ENCODE measurements at regions not wholly inside any gene's neighbourhood (a gene's known extent, or its start where the extent isn't known, plus 50 kb on each side); places are given as distances from the start of the nearest gene placed in this dataset.
"Not testable (repeated sequence)": the region's sequence is repeated elsewhere in the genome, so short reads cannot be mapped to it uniquely, and the experiment has no call there.

DNA sequence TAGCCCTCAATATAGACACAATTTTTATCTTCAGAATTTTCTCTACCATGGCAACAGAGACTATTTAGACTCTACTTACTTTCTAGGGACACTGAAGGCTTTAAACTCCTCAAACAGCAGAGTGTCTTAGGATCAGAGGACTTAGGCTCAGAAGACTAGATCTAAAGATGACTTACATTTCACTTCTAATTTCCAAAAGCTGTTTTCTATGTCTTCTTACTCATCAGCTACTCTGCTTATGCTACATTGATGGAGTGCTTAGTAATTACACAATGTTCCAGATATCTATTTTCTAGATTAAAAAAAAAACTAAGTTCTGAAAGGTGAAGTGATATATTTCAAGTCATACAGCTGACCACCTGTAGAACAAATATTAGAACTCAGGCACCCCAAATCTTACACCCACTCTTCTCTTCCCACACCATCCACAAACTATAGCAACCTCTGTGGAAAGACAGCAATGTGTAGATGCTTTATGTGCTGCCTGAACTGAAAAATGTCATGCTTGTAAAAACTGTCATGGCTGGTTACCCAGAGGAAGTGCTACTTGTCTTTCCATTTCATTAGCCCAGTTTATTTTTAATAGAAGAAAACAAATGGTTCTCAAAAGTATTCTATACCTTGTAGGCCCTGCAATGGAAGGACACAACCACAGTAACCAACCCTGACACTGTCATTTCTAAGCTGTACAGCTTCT lies 831.0 kb upstream of the ACVR2A start:
- H3K4me1 ChIP-seq (ENCODE audit: control insufficient read depth, insufficient read depth, low read length, unreplicated experiment) = no peaks in the 10 kb centered on the region
- no peak overlapping the region for H3K27ac ChIP-seq (ENCODE audit: low read depth, low read length)
- no peaks in the 10 kb centered on the region for H3K36me3 ChIP-seq (ENCODE audit: insufficient read depth, low read length)
- no peaks in the 10 kb centered on the region for H3K79me2 ChIP-seq (ENCODE audit: control insufficient read depth, insufficient read depth, low read length, unreplicated experiment)
- H3K27me3 ChIP-seq (ENCODE audit: insufficient read depth, low read length) = no peaks in the 10 kb centered on the region
- H3K4me3 ChIP-seq (ENCODE audit: low read depth, low read length) = no peak overlapping the region
- H2AFZ ChIP-seq (ENCODE audit: low read length, unreplicated experiment) = no peak overlapping the region

DNA sequence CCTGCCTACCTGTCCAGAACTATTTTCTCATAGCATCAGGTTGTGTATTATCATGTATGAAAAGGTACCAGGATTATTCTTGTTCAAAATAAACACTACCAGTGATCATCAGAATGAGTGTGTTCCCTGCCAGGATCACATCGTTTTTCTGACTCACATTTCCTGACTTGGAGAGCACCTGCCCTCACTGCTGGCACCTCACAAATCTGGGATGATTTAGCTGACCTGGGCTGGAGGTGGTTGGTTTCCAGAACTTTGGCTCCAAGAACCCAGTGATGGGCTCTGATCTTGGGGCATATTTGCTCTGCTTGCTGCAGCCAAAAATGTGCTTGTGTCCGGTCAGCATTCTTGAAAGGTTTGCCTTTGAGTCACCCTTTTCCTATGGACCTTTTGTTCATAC lies 836.3 kb upstream of the ACVR2A start:
- H3K36me3 ChIP-seq (ENCODE audit: insufficient read depth, low read length) = no peaks in the 10 kb centered on the region
- no peak overlapping the region for H3K27ac ChIP-seq (ENCODE audit: low read depth, low read length)
- no peak overlapping the region for H2AFZ ChIP-seq (ENCODE audit: low read length, unreplicated experiment)
- peaks cover 10% of the 10 kb centered on the region for H3K4me1 ChIP-seq (ENCODE audit: control insufficient read depth, insufficient read depth, low read length, unreplicated experiment)
- H3K4me3 ChIP-seq (ENCODE audit: low read depth, low read length) = no peak overlapping the region
- H3K27me3 ChIP-seq (ENCODE audit: insufficient read depth, low read length) = no peaks in the 10 kb centered on the region
- H3K79me2 ChIP-seq (ENCODE audit: control insufficient read depth, insufficient read depth, low read length, unreplicated experiment) = no peaks in the 10 kb centered on the region

DNA sequence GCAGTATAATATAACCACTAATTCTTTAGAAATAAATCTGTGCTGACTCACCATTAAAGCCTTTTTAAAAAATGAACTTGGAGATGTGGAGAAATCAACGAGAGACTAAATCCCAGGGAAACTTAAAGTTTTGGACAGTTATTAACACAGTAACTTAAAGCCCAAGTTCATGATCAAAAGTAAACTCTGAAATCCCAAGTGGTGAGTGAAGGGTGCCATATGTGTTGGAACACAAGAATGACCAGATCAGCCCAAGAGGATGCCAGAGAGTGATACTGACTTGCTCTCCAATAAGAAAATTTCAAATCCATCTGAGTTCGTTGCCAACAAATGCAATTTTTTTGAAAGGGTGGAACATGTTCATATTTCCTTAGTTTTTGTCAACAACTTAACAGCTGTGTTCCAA lies 838.1 kb upstream of the ACVR2A start:
- peaks cover 10% of the 10 kb centered on the region for H3K4me1 ChIP-seq (ENCODE audit: control insufficient read depth, insufficient read depth, low read length, unreplicated experiment)
- no peak overlapping the region; the same call in 1 of the 2 replicates for H3K4me3 ChIP-seq (ENCODE audit: low read depth, low read length)
- peak overlapping the region; percentile 40 for H2AFZ ChIP-seq (ENCODE audit: low read length, unreplicated experiment)

DNA sequence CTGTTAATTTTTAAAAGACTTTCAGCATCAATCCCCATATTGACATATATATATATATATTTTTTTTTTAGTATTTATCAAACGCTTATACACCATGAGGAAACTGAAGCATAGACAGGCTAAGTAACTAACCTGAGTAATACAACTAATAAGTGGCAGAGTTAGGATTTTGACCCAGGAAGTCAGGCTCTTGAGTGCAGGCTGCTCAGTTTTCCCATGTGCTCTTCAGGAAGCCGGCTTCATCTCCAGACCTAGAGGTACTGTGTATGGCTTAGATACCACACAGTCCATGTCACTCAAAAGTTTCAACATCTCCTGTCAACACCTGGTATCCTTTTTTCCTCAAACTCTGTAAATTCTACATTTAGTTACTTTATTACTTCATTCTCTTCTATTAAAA lies 841.7 kb upstream of the ACVR2A start:
- Histone ChIP-seq H3K27me3 (ENCODE audit: insufficient read depth, low read length) (no peaks in the 10 kb centered on the region), H3K36me3 (ENCODE audit: insufficient read depth, low read length) (no peaks in the 10 kb centered on the region), H2AFZ (ENCODE audit: low read length, unreplicated experiment) (no peak overlapping the region), H3K4me3 (ENCODE audit: low read depth, low read length) (no peak overlapping the region), H3K79me2 (ENCODE audit: control insufficient read depth, insufficient read depth, low read length, unreplicated experiment) (no peaks in the 10 kb centered on the region), H3K4me1 (ENCODE audit: control insufficient read depth, insufficient read depth, low read length, unreplicated experiment) (peaks cover 7% of the 10 kb centered on the region), H3K27ac (ENCODE audit: low read depth, low read length) (no peak overlapping the region)

More for the DNA sequence above, 838.1 kb upstream of the ACVR2A start:
- peak overlapping the region; percentile 27; the same call in 1 of the 2 replicates for H3K27ac ChIP-seq (ENCODE audit: low read depth, low read length)
- H3K36me3 ChIP-seq (ENCODE audit: insufficient read depth, low read length) = no peaks in the 10 kb centered on the region
- no peaks in the 10 kb centered on the region for H3K27me3 ChIP-seq (ENCODE audit: insufficient read depth, low read length)
- no peaks in the 10 kb centered on the region for H3K79me2 ChIP-seq (ENCODE audit: control insufficient read depth, insufficient read depth, low read length, unreplicated experiment)

DNA sequence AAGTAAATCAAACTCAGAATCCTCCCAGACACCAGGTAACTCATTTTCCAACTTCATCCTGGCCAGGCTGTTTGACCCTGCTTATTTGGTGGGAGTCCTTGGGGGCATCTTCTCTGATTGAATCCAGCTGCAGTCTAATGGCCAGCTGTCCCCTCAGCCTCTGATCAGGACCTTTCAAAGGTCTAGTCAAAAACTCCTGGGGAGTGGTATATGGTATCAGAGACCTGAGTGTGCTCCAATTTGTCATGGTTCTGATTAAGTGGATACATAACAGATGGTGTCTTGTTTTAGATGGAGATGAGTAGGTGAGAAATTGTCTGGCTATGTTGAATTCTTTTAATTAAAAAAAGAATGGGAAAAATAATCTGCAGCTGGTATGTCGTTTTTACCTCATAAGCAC lies 842.6 kb upstream of the ACVR2A start:
- Histone ChIP-seq H3K27ac (ENCODE audit: low read depth, low read length) (no peak overlapping the region), H3K79me2 (ENCODE audit: control insufficient read depth, insufficient read depth, low read length, unreplicated experiment) (no peaks in the 10 kb centered on the region), H2AFZ (ENCODE audit: low read length, unreplicated experiment) (no peak overlapping the region), H3K27me3 (ENCODE audit: insufficient read depth, low read length) (no peaks in the 10 kb centered on the region), H3K4me3 (ENCODE audit: low read depth, low read length) (no peak overlapping the region), H3K4me1 (ENCODE audit: control insufficient read depth, insufficient read depth, low read length, unreplicated experiment) (peaks cover 16% of the 10 kb centered on the region), H3K36me3 (ENCODE audit: insufficient read depth, low read length) (no peaks in the 10 kb centered on the region)

DNA sequence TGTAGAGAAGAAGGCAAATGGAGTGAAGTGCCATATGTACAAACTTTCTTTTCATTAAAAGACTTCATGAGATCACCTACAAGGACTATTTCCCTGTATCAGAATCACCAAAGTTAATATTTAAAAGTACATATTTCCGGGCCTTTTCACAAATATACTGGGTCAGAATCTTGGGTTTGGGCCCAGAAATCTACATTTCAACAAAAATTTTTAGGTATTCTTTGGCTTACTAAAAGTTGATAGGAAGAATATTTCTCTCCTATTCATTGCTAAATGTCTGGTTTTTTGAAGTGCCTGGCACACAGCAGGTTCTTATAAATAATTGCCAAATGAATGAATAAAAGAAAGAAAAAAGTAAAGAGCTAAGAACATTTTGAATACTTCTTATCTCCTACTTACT lies 843.8 kb upstream of the ACVR2A start:
- H3K36me3 ChIP-seq (ENCODE audit: insufficient read depth, low read length) = no peaks in the 10 kb centered on the region
- no peaks in the 10 kb centered on the region for H3K27me3 ChIP-seq (ENCODE audit: insufficient read depth, low read length)
- no peak overlapping the region for H2AFZ ChIP-seq (ENCODE audit: low read length, unreplicated experiment)
- no peaks in the 10 kb centered on the region for H3K79me2 ChIP-seq (ENCODE audit: control insufficient read depth, insufficient read depth, low read length, unreplicated experiment)
- peaks cover 10% of the 10 kb centered on the region for H3K4me1 ChIP-seq (ENCODE audit: control insufficient read depth, insufficient read depth, low read length, unreplicated experiment)
- no peak overlapping the region for H3K4me3 ChIP-seq (ENCODE audit: low read depth, low read length)
- no peak overlapping the region for H3K27ac ChIP-seq (ENCODE audit: low read depth, low read length)

DNA sequence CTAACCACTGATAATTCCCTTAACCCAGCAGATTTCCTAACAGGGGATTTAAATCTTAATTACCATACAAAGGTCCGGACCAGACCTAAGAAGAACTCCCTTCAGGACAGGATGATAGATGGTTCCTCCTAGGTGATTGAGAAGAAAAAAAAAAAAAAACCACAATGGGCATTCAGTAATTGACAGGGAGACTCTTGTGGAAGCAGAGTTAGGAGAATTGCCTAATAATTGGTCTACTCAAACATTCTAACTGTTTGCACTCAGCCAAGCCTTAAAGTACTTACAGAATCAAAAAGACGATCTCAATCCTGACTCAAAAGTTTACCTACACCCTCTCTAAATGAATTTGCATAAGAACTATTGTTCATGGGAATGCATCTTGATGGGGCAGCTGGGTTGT lies 844.7 kb upstream of the ACVR2A start:
- H3K27me3 ChIP-seq (ENCODE audit: insufficient read depth, low read length); H3K79me2 ChIP-seq (ENCODE audit: control insufficient read depth, insufficient read depth, low read length, unreplicated experiment); H2AFZ ChIP-seq (ENCODE audit: low read length, unreplicated experiment); H3K27ac ChIP-seq (ENCODE audit: low read depth, low read length); H3K36me3 ChIP-seq (ENCODE audit: insufficient read depth, low read length); H3K4me3 ChIP-seq (ENCODE audit: low read depth, low read length): not testable (repeated sequence)
- H3K4me1 ChIP-seq (ENCODE audit: control insufficient read depth, insufficient read depth, low read length, unreplicated experiment) = peaks cover 10% of the 10 kb centered on the region

DNA sequence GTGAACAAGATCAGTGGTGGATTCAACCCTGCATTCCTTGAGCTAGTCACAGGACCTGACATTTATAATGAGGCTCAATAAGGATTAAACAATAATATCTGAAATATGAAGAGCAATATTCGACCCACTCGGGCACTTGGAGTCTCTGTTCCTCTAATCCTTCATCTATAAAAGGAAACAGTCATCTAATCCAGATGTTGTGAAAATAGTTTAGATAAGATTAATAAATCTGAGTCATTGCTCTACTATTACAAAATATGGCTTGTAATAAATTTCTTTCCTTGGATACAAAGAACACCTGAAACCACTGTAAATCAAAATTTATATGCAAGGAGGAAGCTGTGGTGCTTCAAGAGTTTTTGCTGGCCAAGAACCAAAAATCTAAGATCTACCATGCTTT lies 846.9 kb upstream of the ACVR2A start:
- Histone ChIP-seq H2AFZ (ENCODE audit: low read length, unreplicated experiment) (no peak overlapping the region), H3K27ac (ENCODE audit: low read depth, low read length) (no peak overlapping the region), H3K4me1 (ENCODE audit: control insufficient read depth, insufficient read depth, low read length, unreplicated experiment) (peaks cover 11% of the 10 kb centered on the region)

DNA sequence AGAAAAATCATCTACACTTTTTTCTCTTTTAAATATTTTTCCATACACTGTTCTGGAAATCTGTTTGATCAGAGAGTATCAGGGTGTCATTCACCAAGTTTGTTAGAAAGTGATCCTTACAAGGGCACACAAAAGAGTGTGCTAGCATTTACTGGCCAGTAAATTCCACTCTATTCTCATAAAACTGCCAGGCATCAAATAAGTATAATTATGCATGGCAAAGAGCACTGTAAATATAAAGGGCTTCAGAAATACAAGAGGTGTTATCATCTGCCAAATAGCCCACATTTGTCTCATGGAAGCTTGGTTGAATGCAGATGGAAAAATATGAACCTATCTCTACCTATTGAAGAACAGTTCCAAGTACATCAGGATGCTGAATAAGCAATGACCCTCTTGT lies 847.3 kb upstream of the ACVR2A start:
- peaks cover 15% of the 10 kb centered on the region for H3K4me1 ChIP-seq (ENCODE audit: control insufficient read depth, insufficient read depth, low read length, unreplicated experiment)
- H3K79me2 ChIP-seq (ENCODE audit: control insufficient read depth, insufficient read depth, low read length, unreplicated experiment) = no peaks in the 10 kb centered on the region
- H3K4me3 ChIP-seq (ENCODE audit: low read depth, low read length) = no peak overlapping the region
- no peaks in the 10 kb centered on the region for H3K27me3 ChIP-seq (ENCODE audit: insufficient read depth, low read length)
- no peak overlapping the region for H2AFZ ChIP-seq (ENCODE audit: low read length, unreplicated experiment)
- no peak overlapping the region for H3K27ac ChIP-seq (ENCODE audit: low read depth, low read length)
- H3K36me3 ChIP-seq (ENCODE audit: insufficient read depth, low read length) = no peaks in the 10 kb centered on the region

More for the DNA sequence above, 846.9 kb upstream of the ACVR2A start:
- H3K36me3 ChIP-seq (ENCODE audit: insufficient read depth, low read length) = no peaks in the 10 kb centered on the region
- no peaks in the 10 kb centered on the region for H3K79me2 ChIP-seq (ENCODE audit: control insufficient read depth, insufficient read depth, low read length, unreplicated experiment)
- no peaks in the 10 kb centered on the region for H3K27me3 ChIP-seq (ENCODE audit: insufficient read depth, low read length)
- H3K4me3 ChIP-seq (ENCODE audit: low read depth, low read length) = no peak overlapping the region

DNA sequence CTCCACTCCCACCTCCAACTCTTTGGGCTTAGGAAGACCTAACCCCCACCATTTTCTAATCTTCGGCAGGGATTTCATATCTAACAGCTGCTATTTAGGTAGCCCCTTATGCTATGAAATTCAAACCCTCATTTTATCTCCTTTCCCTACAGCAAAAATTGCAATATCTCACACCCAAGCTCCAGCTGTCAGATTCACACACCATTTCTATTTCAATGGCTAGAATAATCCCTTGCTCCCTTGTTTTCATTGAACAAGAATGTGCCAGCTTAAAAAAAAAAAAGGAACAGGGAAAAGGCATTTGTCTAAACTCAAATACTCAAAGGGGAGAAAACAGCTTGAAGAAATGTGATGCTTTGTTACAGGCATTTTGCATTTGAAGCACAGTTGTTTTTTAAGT lies 850.6 kb upstream of the ACVR2A start:
- no peak overlapping the region for H3K27ac ChIP-seq (ENCODE audit: low read depth, low read length)
- peaks cover 46% of the 10 kb centered on the region for H3K4me1 ChIP-seq (ENCODE audit: control insufficient read depth, insufficient read depth, low read length, unreplicated experiment)
- no peaks in the 10 kb centered on the region for H3K36me3 ChIP-seq (ENCODE audit: insufficient read depth, low read length)
- no peaks in the 10 kb centered on the region for H3K27me3 ChIP-seq (ENCODE audit: insufficient read depth, low read length)
- H3K79me2 ChIP-seq (ENCODE audit: control insufficient read depth, insufficient read depth, low read length, unreplicated experiment) = no peaks in the 10 kb centered on the region
- H3K4me3 ChIP-seq (ENCODE audit: low read depth, low read length) = no peak overlapping the region
- no peak overlapping the region for H2AFZ ChIP-seq (ENCODE audit: low read length, unreplicated experiment)

DNA sequence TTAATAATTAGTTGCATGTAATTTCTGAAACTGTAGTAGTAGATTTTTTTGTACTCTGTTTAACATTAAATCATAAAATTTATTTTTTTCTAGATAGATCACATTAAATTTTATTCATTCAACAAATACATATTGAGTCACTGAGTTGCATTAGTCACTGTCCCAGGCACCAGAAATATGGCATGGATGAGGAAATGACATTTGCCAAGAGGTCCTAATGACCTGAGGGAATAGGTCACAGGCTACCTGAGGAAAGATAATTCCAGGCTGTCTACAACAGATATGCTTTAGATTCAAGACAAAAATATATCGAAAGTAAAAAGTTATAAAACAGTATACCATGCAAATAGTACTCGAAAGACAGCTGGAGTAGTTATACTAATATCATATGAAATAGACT lies 852.4 kb upstream of the ACVR2A start:
- Histone ChIP-seq H3K79me2 (ENCODE audit: control insufficient read depth, insufficient read depth, low read length, unreplicated experiment) (no peaks in the 10 kb centered on the region), H3K4me1 (ENCODE audit: control insufficient read depth, insufficient read depth, low read length, unreplicated experiment) (peaks cover 52% of the 10 kb centered on the region), H3K27me3 (ENCODE audit: insufficient read depth, low read length) (no peaks in the 10 kb centered on the region), H3K36me3 (ENCODE audit: insufficient read depth, low read length) (no peaks in the 10 kb centered on the region), H3K4me3 (ENCODE audit: low read depth, low read length) (peak overlapping the region; percentile 26; the same call in 1 of the 2 replicates), H2AFZ (ENCODE audit: low read length, unreplicated experiment) (no peak overlapping the region), H3K27ac (ENCODE audit: low read depth, low read length) (peak overlapping the region; percentile 92)
